Parathyroid adenoma (tissue), 2 donors: ENCODE measurements at regions not wholly inside any gene's neighbourhood (a gene's known extent, or its start where the extent isn't known, plus 50 kb on each side); places are given as distances from the start of the nearest gene placed in this dataset.

Experiments
- H2AFZ ChIP-seq: fragments of 300-600 bp; sonication (generic); one replicate; pipeline ENCODE4 v1.7.0; 2017; ENCODE audit warnings: antibody characterized with exemption, mild to moderate bottlenecking
- H3K27ac ChIP-seq: fragments of 300-600 bp; sonication (generic); one replicate; pipeline ENCODE4 v1.7.0; 2017
- H3K27me3 ChIP-seq: fragments of 300-600 bp; sonication (generic); one replicate; pipeline ENCODE4 v1.7.0; 2017; ENCODE audit warnings: low read length; ENCODE audit not compliant: control insufficient read depth, insufficient read depth
- H3K36me3 ChIP-seq: fragments of 300-600 bp; sonication (generic); one replicate; pipeline ENCODE4 v1.7.0; 2017; ENCODE audit warnings: low read length; ENCODE audit not compliant: control insufficient read depth, insufficient read depth
- H3K4me1 ChIP-seq: fragments of 300-600 bp; sonication (generic); one replicate; pipeline ENCODE4 v1.7.0; 2017; ENCODE audit warnings: control low read depth
- H3K4me2 ChIP-seq: fragments of 300-600 bp; sonication (generic); one replicate; pipeline ENCODE4 v1.7.0; 2017; ENCODE audit warnings: low read length
- H3K4me3 ChIP-seq: fragments of 300-600 bp; sonication (generic); one replicate; pipeline ENCODE4 v1.7.0; 2017; ENCODE audit warnings: low read depth, low read length
- H3K79me2 ChIP-seq: fragments of 300-600 bp; sonication (generic); one replicate; pipeline ENCODE4 v1.7.0; 2017; ENCODE audit warnings: control low read depth
- H3K9ac ChIP-seq: fragments of 300-600 bp; sonication (generic); one replicate; pipeline ENCODE4 v1.7.0; 2017; ENCODE audit warnings: mild to moderate bottlenecking
- H3K9me3 ChIP-seq: fragments of 300-600 bp; sonication (generic); one replicate; pipeline ENCODE4 v1.7.0; 2017; ENCODE audit warnings: low read length; ENCODE audit not compliant: control insufficient read depth
- TF ChIP-seq, protein P1 (sequence below): fragments of 300-600 bp; sonication (generic); IDR thresholded peaks from one replicate; pipeline ENCODE4 v1.7.0; 2017; ENCODE audit warnings: antibody characterized with exemption, mild to moderate bottlenecking
- donor health status: primary hyperparathyroidism.

DNA sequence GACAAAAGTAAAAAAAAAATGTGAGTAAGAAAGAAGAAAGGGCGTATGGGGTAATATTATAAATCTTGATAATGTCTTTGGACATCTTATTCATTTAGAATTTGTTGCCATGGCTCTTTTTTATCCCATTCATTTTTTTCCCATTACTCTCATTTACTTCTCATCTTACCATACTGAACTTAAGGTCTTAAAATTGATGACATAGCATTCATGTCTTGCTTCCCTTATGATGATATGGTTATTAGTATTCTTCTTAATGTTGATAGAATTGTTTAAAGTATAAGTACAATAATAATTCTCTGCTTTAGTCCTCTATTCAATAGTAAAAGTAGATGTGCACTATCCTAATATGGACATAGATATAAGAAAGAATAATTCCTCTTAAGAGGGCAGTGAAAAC lies 204.1 kb upstream of the KLF12 start:
- Histone ChIP-seq H3K36me3 (no peaks in the 10 kb centered on the region), H3K9ac (no peak overlapping the region), H3K27me3 (no peaks in the 10 kb centered on the region), H2AFZ (no peak overlapping the region), H3K4me2 (no peak overlapping the region), H3K4me3 (no peak overlapping the region), H3K79me2 (no peaks in the 10 kb centered on the region), H3K9me3 (no peaks in the 10 kb centered on the region), H3K4me1 (no peaks in the 10 kb centered on the region), H3K27ac (no peak overlapping the region)
- TF ChIP-seq, protein P1, sequence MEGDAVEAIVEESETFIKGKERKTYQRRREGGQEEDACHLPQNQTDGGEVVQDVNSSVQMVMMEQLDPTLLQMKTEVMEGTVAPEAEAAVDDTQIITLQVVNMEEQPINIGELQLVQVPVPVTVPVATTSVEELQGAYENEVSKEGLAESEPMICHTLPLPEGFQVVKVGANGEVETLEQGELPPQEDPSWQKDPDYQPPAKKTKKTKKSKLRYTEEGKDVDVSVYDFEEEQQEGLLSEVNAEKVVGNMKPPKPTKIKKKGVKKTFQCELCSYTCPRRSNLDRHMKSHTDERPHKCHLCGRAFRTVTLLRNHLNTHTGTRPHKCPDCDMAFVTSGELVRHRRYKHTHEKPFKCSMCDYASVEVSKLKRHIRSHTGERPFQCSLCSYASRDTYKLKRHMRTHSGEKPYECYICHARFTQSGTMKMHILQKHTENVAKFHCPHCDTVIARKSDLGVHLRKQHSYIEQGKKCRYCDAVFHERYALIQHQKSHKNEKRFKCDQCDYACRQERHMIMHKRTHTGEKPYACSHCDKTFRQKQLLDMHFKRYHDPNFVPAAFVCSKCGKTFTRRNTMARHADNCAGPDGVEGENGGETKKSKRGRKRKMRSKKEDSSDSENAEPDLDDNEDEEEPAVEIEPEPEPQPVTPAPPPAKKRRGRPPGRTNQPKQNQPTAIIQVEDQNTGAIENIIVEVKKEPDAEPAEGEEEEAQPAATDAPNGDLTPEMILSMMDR = no peak

DNA sequence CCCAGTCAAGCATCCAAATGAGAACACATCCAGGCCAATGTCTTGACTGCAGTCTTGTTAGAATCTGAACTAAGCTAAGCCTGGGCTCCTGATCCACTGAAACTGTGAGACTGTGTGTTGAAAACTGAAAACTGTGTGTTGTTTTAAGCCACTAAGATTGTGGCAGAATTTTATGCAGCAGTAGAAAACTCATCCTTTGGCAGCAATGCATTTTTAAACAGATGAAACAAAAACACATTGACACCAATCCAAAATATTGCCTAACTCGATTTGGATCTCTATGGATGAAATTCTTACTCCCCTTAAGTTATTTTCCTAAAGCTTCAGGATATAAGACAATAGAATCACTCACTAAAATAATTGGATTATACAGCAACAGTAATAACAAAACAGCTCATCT lies 202.3 kb upstream of the KLF12 start:
- Histone ChIP-seq H3K4me1 (no peaks in the 10 kb centered on the region), H3K4me3 (no peak overlapping the region), H3K9me3 (no peaks in the 10 kb centered on the region), H3K9ac (no peak overlapping the region), H2AFZ (no peak overlapping the region), H3K27ac (no peak overlapping the region), H3K79me2 (no peaks in the 10 kb centered on the region), H3K36me3 (no peaks in the 10 kb centered on the region), H3K27me3 (no peaks in the 10 kb centered on the region), H3K4me2 (no peak overlapping the region)
- TF ChIP-seq, protein P1 = no peak

DNA sequence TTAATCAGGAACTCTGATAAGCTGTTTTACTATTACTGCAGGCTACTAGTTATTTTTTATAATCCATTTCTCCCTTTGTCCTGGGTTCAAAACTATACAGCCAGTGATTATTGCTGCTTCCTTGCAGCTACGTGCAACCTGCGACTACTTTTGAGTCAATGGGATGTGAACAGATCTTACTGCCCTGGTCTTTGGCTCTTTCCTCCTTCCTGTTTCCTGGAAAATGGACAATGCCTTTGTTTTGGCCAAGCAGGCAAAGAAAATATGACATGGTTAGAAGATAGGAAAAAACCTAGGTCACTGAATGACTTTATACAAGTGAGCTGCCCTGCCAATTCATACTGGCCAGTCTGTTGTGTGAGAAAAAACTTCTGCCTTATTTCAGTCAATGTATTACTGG lies 201.2 kb upstream of the KLF12 start:
- Histone ChIP-seq H3K27ac (no peak overlapping the region), H3K4me1 (no peaks in the 10 kb centered on the region), H3K36me3 (no peaks in the 10 kb centered on the region), H3K4me2 (no peak overlapping the region), H3K27me3 (no peaks in the 10 kb centered on the region), H2AFZ (no peak overlapping the region), H3K4me3 (no peak overlapping the region), H3K9me3 (no peaks in the 10 kb centered on the region), H3K9ac (no peak overlapping the region), H3K79me2 (no peaks in the 10 kb centered on the region)
- TF ChIP-seq, protein P1 = no peak

DNA sequence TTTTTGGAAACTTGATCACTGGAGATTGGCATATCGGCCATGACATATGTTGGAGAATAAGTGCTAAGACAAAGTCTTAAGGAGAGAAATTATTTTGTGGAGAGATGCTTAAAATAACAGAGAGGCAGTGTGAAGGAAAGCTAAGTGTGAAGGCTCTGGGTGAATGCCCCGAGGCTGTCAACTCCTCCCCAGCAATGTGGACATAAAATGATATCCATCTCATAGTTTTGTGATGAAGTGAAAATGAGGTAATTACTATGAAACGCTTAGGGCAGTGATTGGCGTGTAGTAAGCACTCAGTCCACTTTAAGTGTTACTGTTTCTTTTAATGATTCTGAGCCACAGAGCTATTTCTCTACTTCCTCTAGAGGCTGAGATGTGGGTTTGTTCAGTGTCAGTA lies 195.8 kb upstream of the KLF12 start:
- no peaks in the 10 kb centered on the region for H3K4me1 ChIP-seq
- H3K9ac ChIP-seq = no peak overlapping the region
- no peaks in the 10 kb centered on the region for H3K79me2 ChIP-seq
- H3K27me3 ChIP-seq = no peaks in the 10 kb centered on the region
- no peaks in the 10 kb centered on the region for H3K36me3 ChIP-seq
- TF ChIP-seq, protein P1 = no peak
- H3K9me3 ChIP-seq = no peaks in the 10 kb centered on the region
- no peak overlapping the region for H3K27ac ChIP-seq
- no peak overlapping the region for H2AFZ ChIP-seq
- H3K4me3 ChIP-seq = no peak overlapping the region
- H3K4me2 ChIP-seq = no peak overlapping the region

DNA sequence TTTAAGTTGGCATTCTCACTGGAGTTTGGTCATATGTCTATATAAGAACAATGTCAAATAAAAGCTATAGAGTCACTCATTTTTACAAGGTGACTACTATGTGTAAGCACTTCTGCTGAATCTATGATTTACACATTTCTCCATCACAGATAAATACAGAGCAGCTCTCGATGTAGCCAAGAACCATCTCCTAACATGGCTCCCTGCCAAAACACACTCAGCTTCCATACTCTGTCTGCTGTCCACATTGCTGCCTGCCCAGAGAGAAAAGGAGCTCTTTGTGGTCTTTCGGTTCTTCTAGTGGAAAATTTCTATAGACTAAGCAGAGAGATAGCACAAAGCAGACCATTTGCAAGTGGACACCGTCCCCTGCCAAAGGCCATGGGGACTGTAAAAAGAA lies 190.9 kb upstream of the KLF12 start:
- Histone ChIP-seq H2AFZ (no peak overlapping the region), H3K4me2 (no peak overlapping the region), H3K4me1 (no peaks in the 10 kb centered on the region), H3K4me3 (no peak overlapping the region), H3K27ac (no peak overlapping the region), H3K9ac (no peak overlapping the region), H3K36me3 (no peaks in the 10 kb centered on the region), H3K27me3 (no peaks in the 10 kb centered on the region), H3K79me2 (no peaks in the 10 kb centered on the region), H3K9me3 (no peaks in the 10 kb centered on the region)
- TF ChIP-seq, protein P1 = no peak
